Keratinocyte (primary cell): ENCODE measurements at regions not wholly inside any gene's neighbourhood (a gene's known extent, or its start where the extent isn't known, plus 50 kb on each side); places are given as distances from the start of the nearest gene placed in this dataset.

Experiments
- DNase-seq: peaks from one replicate; pipeline ENCODE4 v3.0.0-alpha.2; 2011; ENCODE audit warnings: low read depth, missing footprints, low spot score
- FAIRE-seq: peaks from 2 replicates; lab custom pipeline; 2011; peaks lifted over from hg19 to GRCh38; lab: Jason Lieb, UNC
- H2AFZ ChIP-seq: 2 replicates; pipeline ENCODE4 v1.6.0; 2012; ENCODE audit warnings: low read length, control low read depth, inconsistent platforms; ENCODE audit not compliant: control insufficient read depth
- H3K27ac ChIP-seq: 2 replicates; pipeline ENCODE4 v1.5.1; 2011; ENCODE audit warnings: low read length; ENCODE audit not compliant: control insufficient read depth, insufficient read depth
- H3K27me3 ChIP-seq: 3 replicates; pipeline ENCODE4 v1.6.0; 2011; ENCODE audit warnings: low read length; ENCODE audit not compliant: control insufficient read depth, insufficient read depth; ENCODE audit errors: extremely low read depth
- H3K36me3 ChIP-seq, 2 experiments: 2 replicates in 1 of 2; 3 replicates in 1 of 2; pipeline ENCODE4 v1.5.1; 2011; ENCODE audit warnings: low read length in 2 of 2, mild to moderate bottlenecking in 1 of 2; ENCODE audit not compliant: control insufficient read depth in 2 of 2, insufficient read depth in 2 of 2; ENCODE audit errors: extremely low read depth in 1 of 2
- H3K4me1 ChIP-seq: 3 replicates; pipeline ENCODE4 v1.5.1; 2011; ENCODE audit warnings: low read length; ENCODE audit not compliant: control insufficient read depth, insufficient read depth; ENCODE audit errors: extremely low read depth
- H3K4me2 ChIP-seq: 3 replicates; pipeline ENCODE4 v1.6.0; 2011; ENCODE audit warnings: low read depth, low read length; ENCODE audit not compliant: control insufficient read depth, insufficient read depth; ENCODE audit errors: extremely low read depth
- H3K4me3 ChIP-seq, 3 experiments: fragments of 200-600 bp in 1 of 3; sonication (generic) in 1 of 3; 2 replicates in 2 of 3; 3 replicates in 1 of 3; pipeline ENCODE4 v1.5.1; 2011 to 2016; ENCODE audit warnings: low read length in 3 of 3, mild to moderate bottlenecking in 3 of 3, control low read depth in 2 of 3, inconsistent platforms in 1 of 3, low read depth in 1 of 3, mixed read lengths in 1 of 3, mixed run types in 1 of 3, moderate library complexity in 1 of 3; ENCODE audit not compliant: control insufficient read depth in 2 of 3, insufficient read depth in 2 of 3; ENCODE audit errors: extremely low read depth in 1 of 3
- H3K79me2 ChIP-seq: 2 replicates; pipeline ENCODE4 v1.6.0; 2012; ENCODE audit warnings: low read length; ENCODE audit not compliant: control insufficient read depth, insufficient read depth
- H3K9ac ChIP-seq: 3 replicates; pipeline ENCODE4 v1.6.0; 2011; ENCODE audit warnings: low read length; ENCODE audit not compliant: control insufficient read depth, insufficient read depth; ENCODE audit errors: extremely low read depth
- H3K9me1 ChIP-seq: 3 replicates; pipeline ENCODE4 v1.6.0; 2011; ENCODE audit warnings: low read length; ENCODE audit not compliant: control insufficient read depth, insufficient read depth; ENCODE audit errors: extremely low read depth
- H3K9me3 ChIP-seq: 2 replicates; pipeline ENCODE4 v1.5.1; 2012; ENCODE audit warnings: low read depth, low read length; ENCODE audit not compliant: control insufficient read depth
- H4K20me1 ChIP-seq: 3 replicates; pipeline ENCODE4 v1.6.0; 2011; ENCODE audit warnings: low read length; ENCODE audit not compliant: control insufficient read depth, insufficient read depth; ENCODE audit errors: extremely low read depth
- CTCF ChIP-seq, 3 experiments: IDR thresholded peaks in 1 of 3; conservative IDR thresholded peaks in 1 of 3; optimal IDR thresholded peaks in 1 of 3; 2 replicates in 2 of 3; 3 replicates in 1 of 3; pipeline versions ENCODE3 to v1.5.1; 2011; ENCODE audit warnings: low read length in 3 of 3, mild to moderate bottlenecking in 3 of 3, moderate library complexity in 2 of 3, control low read depth in 1 of 3, inconsistent platforms in 1 of 3; ENCODE audit not compliant: insufficient read depth in 2 of 3; ENCODE audit errors: extremely low read depth in 1 of 3
- EZH2 ChIP-seq: IDR thresholded peaks from one replicate; pipeline ENCODE4 v1.6.1; 2012; ENCODE audit warnings: inconsistent platforms, mild to moderate bottlenecking, low read length, moderate library complexity
- dilution Hi-C: fragments of 300-500 bp; cut with MboI; formaldehyde crosslinking; loops from one replicate; pipeline ENCODE4 v1.7.0; 2020; ENCODE audit warnings: low sequenced_read_pairs; ENCODE audit not compliant: extremely low pct_ligation_motif_present

- Histone ChIP-seq H3K9ac (no peak overlapping the region), H2AFZ (no peak overlapping the region), H3K36me3 (no peaks in the 10 kb centered on the region), H3K9me3 (no peaks in the 10 kb centered on the region), H3K27ac (no peak overlapping the region), H3K4me3 (no peak overlapping the region), H3K79me2 (no peaks in the 10 kb centered on the region), H3K4me1 (no peaks in the 10 kb centered on the region), H3K27me3 (peaks cover 21% of the 10 kb centered on the region), H3K9me1 (no peaks in the 10 kb centered on the region), H4K20me1 (no peaks in the 10 kb centered on the region), H3K4me2 (no peak overlapping the region)
- TF ChIP-seq CTCF (optimal IDR thresholded peaks at IDR 0.05 in 1 of 3, IDR thresholded peaks at IDR 0.05 in 1 of 3, conservative IDR thresholded peaks at IDR 0.05 in 1 of 3; ENCODE audit: extremely low read depth in 1 of 3, insufficient read depth in 2 of 3, low read length in 3 of 3) (no peak), EZH2 (no peak)
- DNase-seq (no peak), FAIRE-seq (peak; percentile 23)
- dilution Hi-C loops: loop anchor here (25.0 kb wide), 1 partner anchor 265 kb away; no protein-coding TSS in a partner anchor
Observed at GRCh38 chr1:38547321-38547720, 312.3 kb downstream of the RRAGC start.

GRCh38 chr1:38546636-38547035 lies 312.9 kb downstream of the RRAGC start:
- Histone ChIP-seq H4K20me1 (no peaks in the 10 kb centered on the region), H3K79me2 (no peaks in the 10 kb centered on the region), H3K27me3 (peaks cover 14% of the 10 kb centered on the region), H3K9ac (no peak overlapping the region), H3K9me3 (no peaks in the 10 kb centered on the region), H3K4me3 (no peak overlapping the region), H3K4me2 (no peak overlapping the region), H3K9me1 (no peaks in the 10 kb centered on the region), H2AFZ (no peak overlapping the region), H3K36me3 (no peaks in the 10 kb centered on the region), H3K4me1 (no peaks in the 10 kb centered on the region), H3K27ac (no peak overlapping the region)
- FAIRE-seq (no peak), DNase-seq (no peak)
- dilution Hi-C loops: loop anchor here (25.0 kb wide), 1 partner anchor 266 kb away; no protein-coding TSS in a partner anchor
- no peak for TF ChIP-seq EZH2
- TF ChIP-seq CTCF (optimal IDR thresholded peaks at IDR 0.05 in 1 of 3, IDR thresholded peaks at IDR 0.05 in 1 of 3, conservative IDR thresholded peaks at IDR 0.05 in 1 of 3; ENCODE audit: extremely low read depth in 1 of 3, insufficient read depth in 2 of 3, low read length in 3 of 3): no peak
